GM19035 (cell line): ENCODE measurements at regions not wholly inside any gene's neighbourhood (a gene's known extent, or its start where the extent isn't known, plus 50 kb on each side); places are given as distances from the start of the nearest gene placed in this dataset.
"Not testable (repeated sequence)": the region's sequence is repeated elsewhere in the genome, so short reads cannot be mapped to it uniquely, and the experiment has no call there.

Source experiments
- ATAC-seq: cut with Tn5 transposase; IDR thresholded peaks from one replicate; pipeline ENCODE4 v1.9.1; 2021; ENCODE audit not compliant: unreplicated experiment

GRCh38 chr15:87753539-87753938, 503.0 kb downstream of the NTRK3 start:
- ATAC-seq: no peak

- ATAC-seq: no peak
Measured at GRCh38 chr15:87752250-87752951, 504.1 kb downstream of the NTRK3 start.

DNA sequence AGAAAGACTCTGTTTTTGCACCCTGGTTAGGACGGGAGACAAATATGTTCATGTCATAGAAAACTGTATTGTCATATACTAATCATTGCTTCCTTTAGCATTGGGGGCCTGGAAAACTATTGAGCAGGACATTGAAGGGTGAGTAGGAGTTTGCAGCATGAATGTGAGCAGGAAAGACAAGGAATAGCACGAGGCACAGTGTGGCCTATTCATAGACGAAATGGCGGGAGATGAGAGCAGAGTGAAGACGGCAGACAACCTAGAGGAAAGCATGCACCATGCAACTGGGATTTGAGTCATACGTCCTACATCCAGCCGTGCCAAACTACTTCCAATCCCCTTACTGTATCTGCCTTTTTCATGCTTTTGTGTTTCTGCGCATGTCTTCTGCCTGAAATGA, 508.1 kb downstream of the NTRK3 start:
- no peak for ATAC-seq

DNA sequence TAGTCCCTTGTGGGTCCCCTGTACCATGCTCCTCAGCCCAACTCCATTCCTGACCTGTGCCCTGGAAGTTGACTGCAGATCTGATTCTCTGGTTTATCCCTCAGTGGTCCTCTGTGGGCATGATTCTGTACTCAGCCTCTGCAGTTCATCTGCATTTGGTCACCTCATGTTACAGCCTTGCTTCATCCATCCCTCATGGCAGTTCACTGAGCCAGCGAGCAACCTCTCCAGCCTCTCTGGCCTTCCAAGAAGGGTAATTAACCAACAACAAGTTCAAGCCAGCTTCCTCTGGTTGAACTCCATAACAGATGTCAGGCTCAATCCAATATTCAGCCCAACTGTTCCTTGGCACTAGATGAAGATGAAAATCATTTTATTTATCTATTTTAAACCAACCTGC, 509.5 kb downstream of the NTRK3 start:
- no peak for ATAC-seq

GRCh38 chr15:87746333-87746732, 510.2 kb downstream of the NTRK3 start:
- no peak for ATAC-seq

- no peak for ATAC-seq
Measured at GRCh38 chr15:87744815-87745214, 511.7 kb downstream of the NTRK3 start.

DNA sequence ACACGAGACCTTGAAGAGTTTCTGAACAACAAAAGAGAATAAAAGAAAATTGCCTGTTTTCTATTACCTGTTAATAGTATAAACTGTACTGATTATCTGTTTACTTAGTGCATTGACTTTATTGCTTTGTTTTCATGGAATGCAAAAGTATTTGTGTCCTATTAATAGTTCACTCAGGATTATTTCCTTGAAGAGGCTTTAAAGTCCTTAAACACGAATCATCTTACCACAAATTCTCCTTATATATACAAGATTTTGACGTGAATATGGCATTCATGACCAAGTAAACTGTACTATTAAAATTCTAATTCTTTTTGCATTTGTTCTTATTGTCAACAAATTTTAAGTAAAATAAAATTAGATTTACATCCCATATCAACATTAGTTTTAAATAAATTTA, 513.0 kb downstream of the NTRK3 start:
- ATAC-seq: no peak

- no peak for ATAC-seq
Measured at GRCh38 chr15:87741350-87741749, 515.2 kb downstream of the NTRK3 start.

DNA sequence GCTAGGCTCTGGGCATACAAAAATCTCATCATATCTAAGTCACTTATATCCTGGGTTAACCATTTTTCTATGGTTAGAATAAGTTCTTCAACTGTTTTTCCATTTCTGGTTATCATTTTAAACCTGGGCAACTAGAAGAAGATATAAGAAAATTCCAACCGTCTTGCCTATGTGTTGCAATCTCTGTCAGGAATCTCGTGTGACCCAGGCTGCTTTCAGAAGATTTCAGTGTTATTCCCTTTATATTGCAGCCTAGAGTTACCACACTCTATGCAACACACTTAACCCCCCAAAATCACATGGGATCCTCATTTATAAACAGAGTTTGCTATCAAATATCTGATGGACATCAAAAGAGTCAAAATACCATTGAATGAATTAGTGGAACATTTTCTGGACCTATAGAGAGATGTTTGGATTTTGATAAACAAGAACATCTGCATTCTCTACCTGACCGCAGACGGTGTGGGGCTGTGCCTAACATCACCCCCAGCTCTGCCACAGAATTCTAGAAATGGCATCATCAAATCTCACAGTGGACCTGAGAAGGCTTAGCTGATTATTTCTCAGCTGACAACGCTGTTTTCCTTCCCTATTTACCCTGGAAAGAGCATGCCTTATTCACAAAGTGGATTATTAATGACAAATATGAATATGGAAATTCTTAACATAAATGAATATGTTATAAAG, 515.7 kb downstream of the NTRK3 start:
- no peak for ATAC-seq

- ATAC-seq: no peak
Measured at GRCh38 chr15:87739866-87740265, 516.7 kb downstream of the NTRK3 start.

- no peak for ATAC-seq
Measured at GRCh38 chr15:87739081-87739480, 517.5 kb downstream of the NTRK3 start.

GRCh38 chr15:87737460-87737859, 519.1 kb downstream of the NTRK3 start:
- ATAC-seq: not testable (repeated sequence)

GRCh38 chr15:87736891-87737389, 519.6 kb downstream of the NTRK3 start:
- no peak for ATAC-seq

DNA sequence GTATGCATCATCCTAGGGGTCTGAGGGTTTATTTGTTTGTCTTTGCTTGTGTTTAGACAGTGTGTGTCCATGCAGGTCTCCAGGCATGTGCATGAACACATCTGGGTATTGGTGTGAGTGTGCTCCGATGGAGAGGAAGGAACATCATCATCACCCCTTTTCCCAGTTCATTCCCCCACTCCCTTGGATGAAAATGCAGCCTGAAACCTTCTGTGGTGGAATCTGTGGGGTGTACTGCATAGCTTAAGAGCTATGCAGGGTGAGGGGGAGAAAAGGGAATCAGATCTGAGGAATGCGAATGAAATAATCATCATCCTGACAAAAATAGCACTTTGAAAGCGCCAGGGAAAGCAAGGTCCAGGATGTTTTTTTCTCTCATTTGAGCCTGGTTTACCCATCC, 520.1 kb downstream of the NTRK3 start:
- ATAC-seq: no peak

- ATAC-seq: no peak
Measured at GRCh38 chr15:87735522-87735921, 521.0 kb downstream of the NTRK3 start.

- ATAC-seq: no peak
Measured at GRCh38 chr15:87734571-87735373, 521.8 kb downstream of the NTRK3 start.

- ATAC-seq: no peak
Measured at GRCh38 chr15:87733977-87734376, 522.6 kb downstream of the NTRK3 start.

- no peak for ATAC-seq
Measured at GRCh38 chr15:87733541-87733941, 523.0 kb downstream of the NTRK3 start.

DNA sequence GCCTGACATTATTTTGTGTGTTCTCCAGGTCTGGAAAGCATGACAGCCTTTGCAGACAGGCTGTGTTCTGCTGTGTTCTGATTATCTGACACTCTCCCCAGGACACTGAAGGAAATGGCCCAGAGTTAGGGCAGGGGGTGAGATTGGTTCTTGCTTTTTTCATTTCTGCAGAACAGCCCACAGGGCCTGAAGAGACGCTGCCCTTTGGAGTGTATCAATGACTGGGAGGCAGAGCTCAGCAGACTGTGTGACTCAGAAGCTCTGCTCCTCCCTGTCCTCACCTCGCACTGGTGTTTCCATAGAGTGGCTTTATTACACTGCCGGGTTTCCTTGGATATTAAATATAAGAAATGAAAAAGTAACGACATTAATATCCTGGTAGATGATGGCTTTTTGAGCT, 523.6 kb downstream of the NTRK3 start:
- ATAC-seq: no peak

GRCh38 chr15:87731630-87732029, 524.9 kb downstream of the NTRK3 start:
- ATAC-seq: no peak

DNA sequence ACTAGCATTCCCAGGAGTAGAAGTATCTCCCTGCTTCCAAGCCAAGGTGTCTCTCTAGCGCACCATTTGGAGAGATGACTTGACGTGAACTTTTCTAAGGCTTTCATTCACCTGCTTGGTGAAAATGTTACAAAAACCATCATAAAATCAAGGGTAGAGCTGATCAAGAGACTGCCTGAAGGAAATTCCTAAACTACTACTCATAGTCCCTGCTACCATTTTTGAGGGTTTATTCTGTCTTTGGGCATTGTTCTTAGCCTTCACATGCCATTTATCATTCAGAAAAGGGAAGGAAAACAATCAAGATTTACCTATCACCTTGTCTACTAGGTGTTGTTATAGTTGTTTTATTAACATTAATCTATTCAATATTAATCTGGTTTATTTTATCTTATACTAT, 525.8 kb downstream of the NTRK3 start:
- ATAC-seq: no peak

- ATAC-seq: no peak
Measured at GRCh38 chr15:87728998-87729397, 527.5 kb downstream of the NTRK3 start.
